SK-N-SH (cell line): ENCODE measurements at regions not wholly inside any gene's neighbourhood (a gene's known extent, or its start where the extent isn't known, plus 50 kb on each side); places are given as distances from the start of the nearest gene placed in this dataset.

Source experiments
- CTCF ChIA-PET: fragments of 300-600, 350-600 bp; formaldehyde crosslinking; extraction: SDS; loops from one replicate; lab custom pipeline; 2021; lab: Yijun Ruan, JAX
- POLR2A ChIA-PET: fragments of 350-600 bp; sonication (Branson Sonifier 250); formaldehyde crosslinking; extraction: SDS; loops from one replicate; lab custom pipeline; 2020; ENCODE audit warnings: antibody characterized with exemption, inconsistent platforms; lab: Yijun Ruan, JAX
- DNase-seq: peaks from one replicate; pipeline ENCODE4 v3.0.0; 2012
- H2AFZ ChIP-seq: fragments of 200-600 bp; sonication (generic); 2 replicates; pipeline ENCODE4 v1.8.1; 2016; ENCODE audit warnings: antibody characterized with exemption, mild to moderate bottlenecking, low read depth
- H3F3A ChIP-seq: fragments of 200-600 bp; sonication (generic); replicated peaks from 2 replicates; pipeline ENCODE3; 2016; ENCODE audit warnings: antibody characterized with exemption, mild to moderate bottlenecking; ENCODE audit not compliant: insufficient read depth
- H3K27ac ChIP-seq, 2 experiments: fragments of 200-500 bp in 1 of 2; fragments of 200-600 bp in 1 of 2; sonication (Bioruptor generic) in 1 of 2; sonication (generic), shearing (Covaris generic) in 1 of 2; 2 replicates each; pipeline versions ENCODE4 v1.5.1 to v1.6.1; 2014 to 2016; ENCODE audit warnings: low read depth in 2 of 2, inconsistent platforms in 1 of 2, low read length in 1 of 2, mild to moderate bottlenecking in 1 of 2, mixed read lengths in 1 of 2
- H3K27me3 ChIP-seq: fragments of 200-600 bp; sonication (generic), shearing (Covaris generic); 2 replicates; pipeline ENCODE4 v1.6.1; 2016; ENCODE audit warnings: mixed run types; ENCODE audit not compliant: insufficient read depth
- H3K36me3 ChIP-seq, 2 experiments: fragments of 200-500 bp in 1 of 2; fragments of 200-600 bp in 1 of 2; sonication (Bioruptor generic) in 1 of 2; sonication (generic) in 1 of 2; replicated peaks in 1 of 2; 2 replicates each; pipeline versions ENCODE3 to v1.5.1; 2014 to 2016; ENCODE audit warnings: low read length in 1 of 2, mild to moderate bottlenecking in 1 of 2; ENCODE audit not compliant: insufficient read depth in 2 of 2, control insufficient read depth in 1 of 2
- H3K4me1 ChIP-seq, 2 experiments: fragments of 200-500 bp in 1 of 2; fragments of 200-600 bp in 1 of 2; sonication (Bioruptor generic) in 1 of 2; sonication (generic), shearing (Covaris generic) in 1 of 2; 2 replicates each; pipeline versions ENCODE4 v1.5.1 to v1.6.1; 2014 to 2016; ENCODE audit warnings: low read depth in 1 of 2, low read length in 1 of 2, mixed run types in 1 of 2; ENCODE audit not compliant: insufficient read depth in 2 of 2, control insufficient read depth in 1 of 2
- H3K4me2 ChIP-seq: fragments of 200-600 bp; sonication (generic), shearing (Covaris generic); 2 replicates; pipeline ENCODE4 v1.6.1; 2017; ENCODE audit warnings: mixed run types
- H3K4me3 ChIP-seq, 2 experiments: fragments of 200-500 bp in 1 of 2; fragments of 200-600 bp in 1 of 2; sonication (Bioruptor generic) in 1 of 2; sonication (generic), shearing (Covaris generic) in 1 of 2; 2 replicates each; pipeline versions ENCODE4 v1.5.1 to v1.8.1; 2014 to 2016; ENCODE audit warnings: low read depth in 2 of 2, inconsistent platforms in 1 of 2, low read length in 1 of 2, mild to moderate bottlenecking in 1 of 2, mixed read lengths in 1 of 2, moderate library complexity in 1 of 2
- H3K79me2 ChIP-seq: fragments of 200-600 bp; sonication (generic); 2 replicates; pipeline ENCODE4 v1.8.1; 2017; ENCODE audit warnings: mild to moderate bottlenecking; ENCODE audit not compliant: insufficient read depth
- H3K9ac ChIP-seq: fragments of 200-600 bp; sonication (generic); 2 replicates; pipeline ENCODE4 v1.6.1; 2017; ENCODE audit warnings: mixed run types
- H3K9me2 ChIP-seq: fragments of 200-600 bp; sonication (generic); 2 replicates; pipeline ENCODE4 v1.6.1; 2017; ENCODE audit warnings: mixed run types
- H3K9me3 ChIP-seq: fragments of 200-600 bp; sonication (generic); 2 replicates; pipeline ENCODE4 v1.6.1; 2017; ENCODE audit warnings: mixed run types, mild to moderate bottlenecking, moderate library complexity
- H4K20me1 ChIP-seq: fragments of 200-600 bp; sonication (generic); 2 replicates; pipeline ENCODE4 v1.6.1; 2017; ENCODE audit warnings: mild to moderate bottlenecking, mixed run types; ENCODE audit not compliant: insufficient read depth
- CHD2 ChIP-seq: fragments of 150-350 bp; IDR thresholded peaks from 2 replicates; pipeline ENCODE4 v1.6.1; 2018; ENCODE audit warnings: low read length; ENCODE audit not compliant: partially characterized antibody
- ELF1 ChIP-seq: IDR thresholded peaks from 2 replicates; pipeline ENCODE4 v1.4.0; 2012
- EZH2phosphoT487 ChIP-seq: fragments of 200-600 bp; sonication (generic); IDR thresholded peaks from 2 replicates; pipeline ENCODE4 v1.6.1; 2017; ENCODE audit warnings: low read depth, mixed run types, mild to moderate bottlenecking, antibody characterized with exemption, moderate library complexity, borderline replicate concordance
- FOSL2 ChIP-seq: IDR thresholded peaks from 2 replicates; pipeline ENCODE4 v1.4.0; 2012; ENCODE audit warnings: low read depth, mild to moderate bottlenecking, moderate library complexity, borderline replicate concordance
- FOXM1 ChIP-seq: IDR thresholded peaks from 2 replicates; pipeline ENCODE4 v1.4.0; 2012; ENCODE audit warnings: low read depth, mild to moderate bottlenecking
- GATA2 ChIP-seq: sonication (generic); formaldehyde crosslinking; IDR thresholded peaks from 2 replicates; pipeline ENCODE4 v1.5.0; 2020; ENCODE audit warnings: mild to moderate bottlenecking, missing genetic modification reagents
- IRF3 ChIP-seq: fragments of 150-350 bp; IDR thresholded peaks from 2 replicates; pipeline ENCODE4 v1.6.1; 2016; ENCODE audit warnings: mild to moderate bottlenecking, low read depth, low read length
- MEF2A ChIP-seq: IDR thresholded peaks from 2 replicates; pipeline ENCODE4 v1.4.0; 2012; ENCODE audit warnings: low read depth, borderline replicate concordance
- MXI1 ChIP-seq: IDR thresholded peaks from 2 replicates; pipeline ENCODE4 v1.6.1; 2012; ENCODE audit warnings: mild to moderate bottlenecking, low read depth, low read length, improper control_type of control experiment
- NFIC ChIP-seq: IDR thresholded peaks from 2 replicates; pipeline ENCODE4 v1.4.0; 2012; ENCODE audit warnings: borderline replicate concordance
- NRF1 ChIP-seq: IDR thresholded peaks from 2 replicates; pipeline ENCODE4 v1.6.1; 2012; ENCODE audit warnings: low read depth, mild to moderate bottlenecking, low read length
- PBX3 ChIP-seq: IDR thresholded peaks from 2 replicates; pipeline ENCODE4; 2012
- POLR2AphosphoS5 ChIP-seq: IDR thresholded peaks from 2 replicates; pipeline ENCODE4 v1.6.1; 2012; ENCODE audit warnings: low read depth, low read length
- SMC3 ChIP-seq: IDR thresholded peaks from 2 replicates; pipeline ENCODE4 v1.6.1; 2012; ENCODE audit warnings: low read depth, low read length, improper control_type of control experiment
- TAF1 ChIP-seq: IDR thresholded peaks from 2 replicates; pipeline ENCODE4 v1.6.1; 2012; ENCODE audit warnings: low read depth, mild to moderate bottlenecking, low read length, moderate library complexity, borderline replicate concordance
- TCF12 ChIP-seq: IDR thresholded peaks from 2 replicates; pipeline ENCODE4 v1.4.0; 2012
- TEAD4 ChIP-seq: IDR thresholded peaks from 2 replicates; pipeline ENCODE4 v1.4.0; 2012; ENCODE audit warnings: mild to moderate bottlenecking, borderline replicate concordance; ENCODE audit not compliant: insufficient read depth
- ZBTB33 ChIP-seq: IDR thresholded peaks from 2 replicates; pipeline ENCODE4 v1.4.0; 2012; ENCODE audit warnings: low read depth, borderline replicate concordance
- WGBS: methylation state at CpG from one replicate; pipeline ENCODE4 v1.1.6; 2017; ENCODE audit warnings: low lambda C conversion rate; 5-methylcytosine and 5-hydroxymethylcytosine counted together

GRCh38 chr1:38127428-38127827 lies 80.8 kb upstream of the POU3F1 start:
- no peak overlapping the region for H3K9ac ChIP-seq
- no peak overlapping the region for H3K4me3 ChIP-seq
- ChIA-PET CTCF (no interaction called here), POLR2A (no interaction called here)
- H3K27ac ChIP-seq: no peak overlapping the region
- no peaks in the 10 kb centered on the region for H3F3A ChIP-seq
- H3K9me2 ChIP-seq: no peaks in the 10 kb centered on the region
- no peak overlapping the region for H3K4me2 ChIP-seq
- no peaks in the 10 kb centered on the region for H3K27me3 ChIP-seq
- no peaks in the 10 kb centered on the region for H3K36me3 ChIP-seq
- no peak for DNase-seq
- H4K20me1 ChIP-seq: no peaks in the 10 kb centered on the region
- H2AFZ ChIP-seq: no peak overlapping the region
- no peaks in the 10 kb centered on the region for H3K9me3 ChIP-seq
- WGBS: 11% methylated on average over 2 of the region's 2 CpGs
- H3K79me2 ChIP-seq: no peaks in the 10 kb centered on the region
- TF ChIP-seq ELF1 (no peak), SMC3 (no peak), PBX3 (no peak), FOXM1 (no peak), FOSL2 (no peak), TAF1 (no peak), CHD2 (no peak), EZH2phosphoT487 (no peak), ZBTB33 (no peak), NFIC (no peak), GATA2 (CRISPR knock-in tag) (no peak), TCF12 (no peak), NRF1 (no peak), TEAD4 (no peak), MEF2A (no peak), MXI1 (no peak), IRF3 (no peak), POLR2AphosphoS5 (no peak)
- H3K4me1 ChIP-seq: no peaks in the 10 kb centered on the region
